ENCODE measurements at regions not wholly inside any gene's neighbourhood (a gene's known extent, or its start where the extent isn't known, plus 50 kb on each side); places are given as distances from the start of the nearest gene placed in this dataset.

- DNase-seq (ENCODE audit: low read depth): peak; percentile 41
- no peak for TF ChIP-seq CTCF (IDR thresholded peaks at IDR 0.05; ENCODE audit: low read length, missing control alignments)
- no peak overlapping the region for H3K4me3 ChIP-seq (replicated peaks; ENCODE audit: low read depth, low read length)
Measured at GRCh38 chr5:96080557-96080956, 118.9 kb upstream of the ELL2 start.

GRCh38 chr5:96079962-96080361 is 118.3 kb upstream of the ELL2 start:
- no peak for TF ChIP-seq CTCF (IDR thresholded peaks at IDR 0.05; ENCODE audit: low read length, missing control alignments)
- no peak overlapping the region for H3K4me3 ChIP-seq (replicated peaks; ENCODE audit: low read depth, low read length)
- no peak for DNase-seq (ENCODE audit: low read depth)

- DNase-seq (ENCODE audit: low read depth): peak; percentile 90
- H3K4me3 ChIP-seq (replicated peaks; ENCODE audit: low read depth, low read length): no peak overlapping the region
- TF ChIP-seq CTCF (IDR thresholded peaks at IDR 0.05; ENCODE audit: low read length, missing control alignments): no peak
Measured at GRCh38 chr5:96079075-96079474, 117.4 kb upstream of the ELL2 start.

- H3K4me3 ChIP-seq (replicated peaks; ENCODE audit: low read depth, low read length): no peak overlapping the region
- no peak for DNase-seq (ENCODE audit: low read depth)
- TF ChIP-seq CTCF (IDR thresholded peaks at IDR 0.05; ENCODE audit: low read length, missing control alignments): no peak
Measured at GRCh38 chr5:96076451-96076850, 114.8 kb upstream of the ELL2 start.

GRCh38 chr5:96075579-96076289 is 114.1 kb upstream of the ELL2 start:
- DNase-seq (ENCODE audit: low read depth): no peak
- no peak for TF ChIP-seq CTCF (IDR thresholded peaks at IDR 0.05; ENCODE audit: low read length, missing control alignments)
- H3K4me3 ChIP-seq (replicated peaks; ENCODE audit: low read depth, low read length): no peak overlapping the region

- no peak for TF ChIP-seq CTCF (IDR thresholded peaks at IDR 0.05; ENCODE audit: low read length, missing control alignments)
- DNase-seq (ENCODE audit: low read depth): no peak
- H3K4me3 ChIP-seq (replicated peaks; ENCODE audit: low read depth, low read length): no peak overlapping the region
Measured at GRCh38 chr5:96074870-96075269, 113.2 kb upstream of the ELL2 start.

GRCh38 chr5:96074460-96074859 is 112.8 kb upstream of the ELL2 start:
- no peak for TF ChIP-seq CTCF (IDR thresholded peaks at IDR 0.05; ENCODE audit: low read length, missing control alignments)
- DNase-seq (ENCODE audit: low read depth): no peak
- no peak overlapping the region for H3K4me3 ChIP-seq (replicated peaks; ENCODE audit: low read depth, low read length)

Measured in fibroblast of pulmonary artery (primary cell).